ENCODE measurements at regions not wholly inside any gene's neighbourhood (a gene's known extent, or its start where the extent isn't known, plus 50 kb on each side); places are given as distances from the start of the nearest gene placed in this dataset.

- TF ChIP-seq POLR2A (IDR thresholded peaks at IDR 0.05) (no peak), CTCF (IDR thresholded peaks at IDR 0.05) (no peak), POLR2AphosphoS5 (IDR thresholded peaks at IDR 0.05) (no peak)
- intact Hi-C loops (cut with DNase I), result no loop called here
Observed at GRCh38 chr3:116841003-116841735, 131.6 kb downstream of the TUSC7 start.

DNA sequence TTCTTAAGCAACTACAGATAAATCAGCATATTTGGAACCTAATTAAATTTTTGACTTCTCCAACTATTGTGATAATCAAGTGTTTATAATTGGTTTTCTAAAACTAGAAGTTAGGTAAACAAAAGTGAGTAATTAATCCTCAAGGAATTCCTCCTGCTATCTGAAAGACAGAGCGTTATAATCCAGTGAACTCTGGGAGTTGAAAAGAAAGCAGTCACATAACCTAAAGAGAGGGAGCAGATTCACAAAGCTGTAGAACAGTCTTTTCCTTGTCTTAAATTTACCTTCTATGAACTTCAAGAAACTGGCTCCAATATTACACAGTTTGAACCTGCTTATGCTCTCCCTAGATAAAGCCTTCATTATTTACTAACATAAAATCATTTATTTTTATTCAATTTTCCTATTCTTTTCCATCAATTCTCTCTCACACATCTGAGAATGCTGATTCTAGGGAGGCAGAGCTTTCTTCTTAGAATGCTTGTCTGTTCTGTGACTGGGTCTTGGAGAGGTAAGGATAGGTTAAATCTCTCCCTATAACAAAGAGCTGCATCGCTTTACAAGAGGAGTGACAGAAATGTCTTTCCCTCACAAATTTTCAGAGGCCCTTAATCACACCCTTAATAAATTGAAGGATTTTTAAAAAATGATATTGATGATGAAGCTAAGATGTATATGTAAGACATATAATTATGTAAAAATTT, 132.8 kb downstream of the TUSC7 start:
- intact Hi-C loops (cut with DNase I), result no loop called here
- 34% methylated on average over 2 of the region's 2 CpGs for WGBS
- TF ChIP-seq POLR2AphosphoS5 (IDR thresholded peaks at IDR 0.05) (no peak), POLR2A (IDR thresholded peaks at IDR 0.05) (no peak), CTCF (IDR thresholded peaks at IDR 0.05) (no peak)

More at GRCh38 chr3:116841003-116841735, 131.6 kb downstream of the TUSC7 start:
- H3K9me3 ChIP-seq, result no peaks in the 10 kb centered on the region
- no peaks in the 10 kb centered on the region for H3K4me1 ChIP-seq (replicated peaks)
- 70% methylated on average over 6 of the region's 6 CpGs for WGBS
- no peaks in the 10 kb centered on the region for H3K36me3 ChIP-seq
- DNase-seq (ENCODE audit: low spot score), result no peak
- no peaks in the 10 kb centered on the region for H3K27me3 ChIP-seq (replicated peaks; ENCODE audit: insufficient read depth)
- H3K4me3 ChIP-seq, result no peak overlapping the region
- H3K27ac ChIP-seq, result no peak overlapping the region

GRCh38 chr3:116848248-116848829, 138.8 kb downstream of the TUSC7 start:
- no peak for DNase-seq (ENCODE audit: low spot score)
- no peaks in the 10 kb centered on the region for H3K4me1 ChIP-seq (replicated peaks)
- TF ChIP-seq POLR2A (IDR thresholded peaks at IDR 0.05) (no peak), POLR2AphosphoS5 (IDR thresholded peaks at IDR 0.05) (no peak), CTCF (IDR thresholded peaks at IDR 0.05) (no peak)
- no peak overlapping the region for H3K4me3 ChIP-seq
- H3K27ac ChIP-seq, result no peak overlapping the region
- no peaks in the 10 kb centered on the region for H3K27me3 ChIP-seq (replicated peaks; ENCODE audit: insufficient read depth)
- WGBS, result 81% methylated on average over 3 of the region's 3 CpGs
- no peaks in the 10 kb centered on the region for H3K9me3 ChIP-seq
- H3K36me3 ChIP-seq, result no peaks in the 10 kb centered on the region
- intact Hi-C loops (cut with DNase I), result no loop called here

More for the DNA sequence above, 132.8 kb downstream of the TUSC7 start:
- H3K4me1 ChIP-seq (replicated peaks), result no peaks in the 10 kb centered on the region
- H3K27me3 ChIP-seq (replicated peaks; ENCODE audit: insufficient read depth), result no peaks in the 10 kb centered on the region
- H3K4me3 ChIP-seq, result no peak overlapping the region
- no peaks in the 10 kb centered on the region for H3K9me3 ChIP-seq
- DNase-seq (ENCODE audit: low spot score), result no peak
- H3K27ac ChIP-seq, result no peak overlapping the region
- no peaks in the 10 kb centered on the region for H3K36me3 ChIP-seq

GRCh38 chr3:116849261-116849688, 139.7 kb downstream of the TUSC7 start:
- Histone ChIP-seq H3K4me1 (replicated peaks) (no peaks in the 10 kb centered on the region), H3K4me3 (no peak overlapping the region), H3K27me3 (replicated peaks; ENCODE audit: insufficient read depth) (no peaks in the 10 kb centered on the region), H3K36me3 (no peaks in the 10 kb centered on the region), H3K27ac (no peak overlapping the region), H3K9me3 (no peaks in the 10 kb centered on the region)
- intact Hi-C loops (cut with DNase I), result no loop called here
- DNase-seq (ENCODE audit: low spot score), result no peak
- WGBS, result 81% methylated on average over 3 of the region's 3 CpGs
- TF ChIP-seq POLR2A (IDR thresholded peaks at IDR 0.05), result no peak
- TF ChIP-seq POLR2AphosphoS5 (IDR thresholded peaks at IDR 0.05), result no peak
- TF ChIP-seq CTCF (IDR thresholded peaks at IDR 0.05), result no peak

Data from prostate gland (tissue), 2 donors.